Panc1 (cell line): ENCODE measurements at regions not wholly inside any gene's neighbourhood (a gene's known extent, or its start where the extent isn't known, plus 50 kb on each side); places are given as distances from the start of the nearest gene placed in this dataset.

Experiments
- ATAC-seq: fragments of 200-7000 bp; cut with Tn5 transposase; 2 replicates; pipeline ENCODE4 v1.9.1; 2020; ENCODE audit warnings: mild to moderate bottlenecking, moderate library complexity
- BruUV-seq: library from RNA; stranded (reverse); fragments of 400-500 nt; replicated peaks from 2 replicates; lab custom pipeline; 2021; lab: Mats Ljungman, UMichigan
- CTCF ChIA-PET: fragments of 300-600 bp; sonication (Branson Sonifier 250); formaldehyde crosslinking; loops from one replicate; lab custom pipeline; 2022; ENCODE audit warnings: antibody characterized with exemption; lab: Charles Lee
- POLR2A ChIA-PET: fragments of 300-600 bp; sonication (Branson Sonifier 250); formaldehyde crosslinking; loops from one replicate; lab custom pipeline; 2022; ENCODE audit warnings: antibody characterized with exemption; lab: Charles Lee
- DNase-seq: peaks from one replicate; pipeline ENCODE4 v3.0.0-alpha.2; 2010; ENCODE audit warnings: low read depth, low spot score
- H3K27ac ChIP-seq: 2 replicates; pipeline ENCODE4 v1.5.1; 2011; ENCODE audit warnings: mild to moderate bottlenecking, low read length, inconsistent platforms
- H3K27me3 ChIP-seq: fragments of 200-500 bp; sonication (Bioruptor generic); 2 replicates; pipeline ENCODE4 v1.6.0; 2014; ENCODE audit warnings: low read length, inconsistent platforms; ENCODE audit not compliant: control insufficient read depth, insufficient read depth
- H3K36me3 ChIP-seq: fragments of 200-500 bp; sonication (Bioruptor generic); 2 replicates; pipeline ENCODE4 v1.5.1; 2014; ENCODE audit warnings: inconsistent platforms, mild to moderate bottlenecking, low read length, moderate library complexity; ENCODE audit not compliant: control insufficient read depth, insufficient read depth
- H3K4me1 ChIP-seq: 2 replicates; pipeline ENCODE4 v1.5.1; 2011; ENCODE audit warnings: inconsistent platforms, mild to moderate bottlenecking, low read length, moderate library complexity; ENCODE audit not compliant: control insufficient read depth, insufficient read depth
- H3K4me3 ChIP-seq, 2 experiments: 2 replicates each; pipeline ENCODE4 v1.5.1; 2011 to 2012; ENCODE audit warnings: low read depth in 2 of 2, low read length in 2 of 2, mild to moderate bottlenecking in 2 of 2, inconsistent platforms in 1 of 2, moderate library complexity in 1 of 2
- H3K9me3 ChIP-seq: fragments of 200-500 bp; sonication (Bioruptor generic); 2 replicates; pipeline ENCODE4 v1.5.1; 2014; ENCODE audit warnings: low read depth, mild to moderate bottlenecking, inconsistent platforms, low read length, moderate library complexity; ENCODE audit not compliant: control insufficient read depth, insufficient read depth
- CTCF ChIP-seq: fragments of 450-650 bp; IDR thresholded peaks from 2 replicates; pipeline ENCODE4 v1.5.1; 2017; ENCODE audit warnings: mild to moderate bottlenecking
- POLR2AphosphoS5 ChIP-seq: IDR thresholded peaks from 2 replicates; pipeline ENCODE4 v1.6.1; 2012; ENCODE audit warnings: mild to moderate bottlenecking, low read depth, low read length, moderate library complexity
- REST ChIP-seq, 2 experiments: IDR thresholded peaks; 2 replicates each; pipeline ENCODE4 v1.6.1; 2011 to 2012; ENCODE audit warnings: low read depth in 2 of 2, control low read depth in 1 of 2, low read length in 1 of 2, mild to moderate bottlenecking in 1 of 2, moderate library complexity in 1 of 2; ENCODE audit not compliant: insufficient read depth in 1 of 2
- SIN3A ChIP-seq: IDR thresholded peaks from 2 replicates; pipeline ENCODE4 v1.6.1; 2012; ENCODE audit warnings: low read depth, mild to moderate bottlenecking, low read length, moderate library complexity, borderline replicate concordance; ENCODE audit not compliant: insufficient read depth
- TCF7L2 ChIP-seq: IDR thresholded peaks from 2 replicates; pipeline ENCODE4 v1.6.1; 2011; ENCODE audit warnings: mild to moderate bottlenecking, low read depth, low read length, inconsistent platforms
- in situ Hi-C: cut with HindIII; loops from 2 replicates; pipeline ENCODE4 v1.10.0; 2016; ENCODE audit warnings: low sequenced_read_pairs, low pct_unique_long_range_greater_than_20kb
- intact Hi-C: fragments of 100-400 bp; cut with micrococcal nuclease; formaldehyde crosslinking; loops from one replicate; pipeline ENCODE4 v1.10.0; 2022; ENCODE audit not compliant: unreplicated experiment

- H3K27me3 ChIP-seq, result no peaks in the 10 kb centered on the region
- DNase-seq (no peak), ATAC-seq (no peak)
- H3K36me3 ChIP-seq, result no peaks in the 10 kb centered on the region
- no peaks in the 10 kb centered on the region for H3K4me1 ChIP-seq
- no TSS peak for BruUV-seq
- no peak overlapping the region for H3K4me3 ChIP-seq
- in situ Hi-C loops (no loop called here), intact Hi-C loops (no loop called here)
- CTCF ChIA-PET, result no interaction called here
- POLR2A ChIA-PET, result no interaction called here
- H3K27ac ChIP-seq, result no peak overlapping the region
- no peak for TF ChIP-seq CTCF
- no peak for TF ChIP-seq POLR2AphosphoS5
- TF ChIP-seq SIN3A, result no peak
- no peak for TF ChIP-seq REST (IDR thresholded peaks at IDR 0.05; ENCODE audit: insufficient read depth in 1 of 2, low read depth in 2 of 2, low read length in 1 of 2)
- no peak for TF ChIP-seq TCF7L2
- H3K9me3 ChIP-seq, result no peaks in the 10 kb centered on the region
These were observed 381.6 kb downstream of the DSEL start for GRCh38 chr18:67134911-67135310.

- in situ Hi-C loops (no loop called here), intact Hi-C loops (no loop called here)
- BruUV-seq, result no TSS peak
- Histone ChIP-seq H3K27ac (no peak overlapping the region), H3K27me3 (no peaks in the 10 kb centered on the region), H3K9me3 (no peaks in the 10 kb centered on the region), H3K4me3 (no peak overlapping the region), H3K4me1 (no peaks in the 10 kb centered on the region), H3K36me3 (no peaks in the 10 kb centered on the region)
- no peak for DNase-seq
- no peak for TF ChIP-seq TCF7L2
- CTCF ChIA-PET, result no interaction called here
- ATAC-seq, result no peak
- POLR2A ChIA-PET, result no interaction called here
These were observed 382.9 kb downstream of the DSEL start for GRCh38 chr18:67133669-67134068.

GRCh38 chr18:67132919-67133318 is 383.6 kb downstream of the DSEL start:
- DNase-seq, result no peak
- Histone ChIP-seq H3K27ac (no peak overlapping the region), H3K36me3 (no peaks in the 10 kb centered on the region), H3K4me1 (no peaks in the 10 kb centered on the region), H3K4me3 (no peak overlapping the region), H3K27me3 (no peaks in the 10 kb centered on the region), H3K9me3 (no peaks in the 10 kb centered on the region)
- ChIA-PET CTCF (no interaction called here), POLR2A (no interaction called here)
- BruUV-seq, result no TSS peak
- in situ Hi-C loops, result no loop called here
- ATAC-seq, result no peak
- intact Hi-C loops, result no loop called here
- TF ChIP-seq POLR2AphosphoS5 (no peak), CTCF (no peak), SIN3A (no peak), REST (IDR thresholded peaks at IDR 0.05; ENCODE audit: insufficient read depth in 1 of 2, low read depth in 2 of 2, low read length in 1 of 2) (no peak), TCF7L2 (no peak)
